Activated CD4-positive, CD25-positive, alpha-beta regulatory T cell treated with anti-CD3 and anti-CD28 coated beads, Interleukin-2, amount 50 U/mL, for 24 hours (primary cell): ENCODE measurements at regions not wholly inside any gene's neighbourhood (a gene's known extent, or its start where the extent isn't known, plus 50 kb on each side); places are given as distances from the start of the nearest gene placed in this dataset.

ENCODE experiments used
- ATAC-seq, 2 donors: fragments of 150-1000 bp; cut with Tn5 transposase; one replicate each; pipeline ENCODE4 v1.10.0; 2021; ENCODE audit warnings: mild to moderate bottlenecking in 1 of 2, moderate library complexity in 1 of 2

GRCh38 chr7:153470004-153470671, 582.1 kb upstream of the DPP6 start:
- no peak for ATAC-seq

GRCh38 chr7:153472516-153472915, 579.7 kb upstream of the DPP6 start:
- no peak for ATAC-seq

GRCh38 chr7:153473185-153473584, 579.0 kb upstream of the DPP6 start:
- no peak for ATAC-seq

GRCh38 chr7:153475239-153475638, 577.0 kb upstream of the DPP6 start:
- ATAC-seq = no peak

- no peak for ATAC-seq
These were observed 576.0 kb upstream of the DPP6 start for GRCh38 chr7:153476166-153476565.

- no peak for ATAC-seq
These were observed 555.9 kb upstream of the DPP6 start for GRCh38 chr7:153496257-153496656.

GRCh38 chr7:153503093-153503492, 549.1 kb upstream of the DPP6 start:
- ATAC-seq = no peak

GRCh38 chr7:153504288-153505075, 547.7 kb upstream of the DPP6 start:
- ATAC-seq = no peak

GRCh38 chr7:153507885-153508284, 544.3 kb upstream of the DPP6 start:
- no peak for ATAC-seq

GRCh38 chr7:153509768-153510167, 542.4 kb upstream of the DPP6 start:
- no peak for ATAC-seq

GRCh38 chr7:153510674-153511073, 541.5 kb upstream of the DPP6 start:
- ATAC-seq = no peak

- ATAC-seq = no peak
These were observed 538.2 kb upstream of the DPP6 start for GRCh38 chr7:153514032-153514431.

- ATAC-seq = no peak
These were observed 536.8 kb upstream of the DPP6 start for GRCh38 chr7:153515359-153515758.

- ATAC-seq = no peak
These were observed 533.8 kb upstream of the DPP6 start for GRCh38 chr7:153518201-153518984.

- ATAC-seq = no peak
These were observed 530.8 kb upstream of the DPP6 start for GRCh38 chr7:153521370-153521769.

GRCh38 chr7:153522261-153522660, 529.9 kb upstream of the DPP6 start:
- ATAC-seq = no peak

GRCh38 chr7:153523320-153524015, 528.7 kb upstream of the DPP6 start:
- no peak for ATAC-seq

- ATAC-seq = no peak
These were observed 528.1 kb upstream of the DPP6 start for GRCh38 chr7:153524070-153524601.

GRCh38 chr7:153529100-153529499, 523.1 kb upstream of the DPP6 start:
- no peak for ATAC-seq

GRCh38 chr7:153529651-153530165, 522.5 kb upstream of the DPP6 start:
- no peak for ATAC-seq

- no peak for ATAC-seq
These were observed 521.8 kb upstream of the DPP6 start for GRCh38 chr7:153530441-153530840.

GRCh38 chr7:153532326-153532725, 519.9 kb upstream of the DPP6 start:
- ATAC-seq = no peak
